HG03039 (cell line): ENCODE measurements at regions not wholly inside any gene's neighbourhood (a gene's known extent, or its start where the extent isn't known, plus 50 kb on each side); places are given as distances from the start of the nearest gene placed in this dataset.

ENCODE experiments used
- ATAC-seq: cut with Tn5 transposase; IDR thresholded peaks from one replicate; pipeline ENCODE4 v1.9.1; 2021; ENCODE audit warnings: mild to moderate bottlenecking, moderate library complexity; ENCODE audit not compliant: unreplicated experiment

GRCh38 chr20:60591172-60591799, 633.1 kb downstream of the CDH26 start:
- ATAC-seq, result no peak

DNA sequence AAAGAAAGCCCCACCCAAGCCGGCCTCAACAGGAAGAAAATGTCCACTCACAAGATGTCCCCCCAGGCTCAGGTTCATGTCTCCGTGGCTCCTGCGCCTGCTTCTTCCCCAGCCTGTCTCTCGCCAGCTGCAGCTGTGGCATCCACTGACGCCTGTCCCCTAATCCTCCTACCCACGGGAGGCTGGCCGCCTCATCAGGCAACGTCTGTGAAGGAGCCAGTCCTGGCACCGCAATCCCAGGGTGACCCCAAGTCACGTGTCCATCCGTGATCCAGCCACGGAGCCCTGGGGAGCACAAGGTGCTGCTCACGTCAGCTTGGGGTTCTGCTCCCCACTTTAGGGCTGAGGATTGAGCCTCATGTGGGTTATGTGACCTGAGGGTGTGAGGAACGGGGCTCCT, 640.3 kb downstream of the CDH26 start:
- ATAC-seq, result no peak

GRCh38 chr20:60599381-60599780, 641.2 kb downstream of the CDH26 start:
- ATAC-seq, result no peak

DNA sequence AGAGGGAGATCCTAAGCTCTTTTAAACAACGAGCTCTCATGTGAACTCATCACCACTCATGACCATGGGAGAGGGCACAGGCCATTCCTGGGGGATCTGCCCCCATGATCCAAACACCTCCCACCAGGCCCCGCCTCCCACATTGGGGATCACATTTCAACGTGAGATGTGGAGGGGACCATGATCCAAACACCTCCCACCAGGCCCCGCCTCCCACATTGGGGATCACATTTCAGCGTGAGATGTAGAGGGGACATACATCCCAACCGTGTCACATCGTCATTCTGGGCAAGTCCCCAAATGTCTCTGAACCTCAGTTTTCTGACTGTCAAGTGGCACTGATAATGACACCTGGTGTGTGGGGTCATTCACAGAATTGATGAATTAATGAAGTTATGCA, 641.8 kb downstream of the CDH26 start:
- no peak for ATAC-seq

GRCh38 chr20:60624066-60624465, 628.0 kb upstream of the CDH4 start:
- ATAC-seq, result no peak

DNA sequence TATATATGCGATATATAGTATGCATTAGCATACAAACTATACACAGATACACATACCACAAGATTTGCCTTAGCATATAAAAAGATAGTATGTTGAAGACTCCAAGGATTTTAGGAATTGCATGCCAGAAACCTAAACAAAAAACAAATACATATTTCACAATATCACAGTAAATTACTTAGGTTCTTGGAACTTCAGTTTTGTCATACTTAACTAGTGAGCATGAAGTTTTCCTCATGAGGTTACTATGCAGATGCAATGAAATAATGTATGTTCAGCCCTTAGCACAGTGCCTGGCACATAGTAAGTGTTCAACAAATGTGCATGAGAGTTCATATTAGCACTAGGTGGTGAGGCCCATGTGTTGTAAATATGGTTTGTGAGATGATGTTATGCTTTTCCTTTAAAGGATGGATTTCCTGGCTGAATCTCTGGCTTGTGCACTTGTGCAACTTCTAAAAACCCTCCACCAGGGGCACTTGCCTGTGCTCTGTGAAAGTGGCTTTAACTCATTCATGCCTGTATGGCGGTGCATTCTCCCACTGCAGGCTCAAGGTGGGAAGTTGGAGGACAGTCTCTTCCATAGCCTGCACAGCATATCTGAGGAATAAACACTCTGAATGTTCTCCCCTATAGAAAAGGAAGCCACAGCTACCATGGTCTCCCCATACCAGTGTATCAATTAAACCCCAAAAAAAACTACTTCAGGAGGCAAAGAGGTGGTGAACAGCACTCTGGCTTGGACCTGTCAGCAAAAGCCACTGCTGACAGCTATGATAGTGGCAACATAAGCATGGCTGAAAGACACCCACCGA, 624.1 kb upstream of the CDH4 start:
- ATAC-seq, result no peak

DNA sequence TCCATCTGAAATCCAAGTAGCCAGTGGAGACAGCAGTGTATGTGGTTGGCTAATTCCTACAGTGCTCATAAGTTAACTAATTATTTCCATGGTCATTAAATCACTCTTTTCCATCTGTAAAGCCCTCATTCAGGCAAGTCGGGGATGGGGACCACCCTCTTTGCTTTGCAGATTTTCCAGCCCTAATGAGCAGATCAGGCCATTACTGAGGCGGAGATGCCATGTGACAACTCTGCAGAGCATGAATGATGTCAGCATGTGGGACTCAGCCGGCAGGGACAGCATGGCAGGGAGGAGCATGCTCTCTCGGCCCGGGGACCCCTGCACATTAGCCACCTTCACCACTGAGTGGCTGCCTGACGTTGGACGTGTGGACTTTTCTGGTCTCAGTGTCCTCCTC, 623.3 kb upstream of the CDH4 start:
- no peak for ATAC-seq

DNA sequence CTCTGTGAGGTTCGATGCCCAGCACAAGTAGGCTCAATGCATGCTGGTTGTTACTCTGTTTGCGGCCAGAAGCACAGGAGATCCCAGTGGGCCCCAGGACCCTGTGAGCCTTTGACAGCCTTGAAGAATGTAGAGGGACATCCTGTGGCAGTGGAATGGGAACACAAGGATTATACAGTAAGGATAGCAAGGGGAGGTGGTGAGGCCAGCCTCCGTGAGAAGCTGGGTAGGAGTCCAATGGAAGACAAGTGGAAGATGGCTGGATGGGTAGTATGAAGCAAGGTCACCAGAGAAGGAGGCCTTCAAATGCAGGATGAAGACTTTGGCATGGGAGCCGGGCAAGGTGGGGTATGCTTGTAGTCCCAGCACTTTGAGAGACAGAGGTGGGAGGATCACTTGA, 622.9 kb upstream of the CDH4 start:
- no peak for ATAC-seq

DNA sequence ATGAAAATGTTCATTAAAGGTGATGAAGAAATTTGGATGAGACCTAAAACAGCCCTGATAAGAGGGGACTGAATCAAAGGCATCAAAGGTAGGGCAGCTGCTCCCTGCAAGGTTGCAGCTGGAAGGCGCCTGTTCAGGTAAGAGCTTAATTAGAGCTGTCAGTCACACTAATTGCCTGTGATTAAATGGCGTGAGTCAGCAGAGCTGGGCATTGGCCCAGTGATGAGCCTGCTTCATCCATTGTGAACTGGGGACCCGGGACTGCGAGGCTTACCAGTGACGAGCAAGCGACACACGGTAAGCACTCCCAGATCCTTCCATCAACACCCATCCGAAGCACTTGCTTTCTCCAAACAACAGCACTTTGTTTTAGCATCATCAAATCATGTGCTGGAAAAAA, 621.5 kb upstream of the CDH4 start:
- no peak for ATAC-seq

GRCh38 chr20:60631585-60632287, 620.3 kb upstream of the CDH4 start:
- ATAC-seq, result no peak

DNA sequence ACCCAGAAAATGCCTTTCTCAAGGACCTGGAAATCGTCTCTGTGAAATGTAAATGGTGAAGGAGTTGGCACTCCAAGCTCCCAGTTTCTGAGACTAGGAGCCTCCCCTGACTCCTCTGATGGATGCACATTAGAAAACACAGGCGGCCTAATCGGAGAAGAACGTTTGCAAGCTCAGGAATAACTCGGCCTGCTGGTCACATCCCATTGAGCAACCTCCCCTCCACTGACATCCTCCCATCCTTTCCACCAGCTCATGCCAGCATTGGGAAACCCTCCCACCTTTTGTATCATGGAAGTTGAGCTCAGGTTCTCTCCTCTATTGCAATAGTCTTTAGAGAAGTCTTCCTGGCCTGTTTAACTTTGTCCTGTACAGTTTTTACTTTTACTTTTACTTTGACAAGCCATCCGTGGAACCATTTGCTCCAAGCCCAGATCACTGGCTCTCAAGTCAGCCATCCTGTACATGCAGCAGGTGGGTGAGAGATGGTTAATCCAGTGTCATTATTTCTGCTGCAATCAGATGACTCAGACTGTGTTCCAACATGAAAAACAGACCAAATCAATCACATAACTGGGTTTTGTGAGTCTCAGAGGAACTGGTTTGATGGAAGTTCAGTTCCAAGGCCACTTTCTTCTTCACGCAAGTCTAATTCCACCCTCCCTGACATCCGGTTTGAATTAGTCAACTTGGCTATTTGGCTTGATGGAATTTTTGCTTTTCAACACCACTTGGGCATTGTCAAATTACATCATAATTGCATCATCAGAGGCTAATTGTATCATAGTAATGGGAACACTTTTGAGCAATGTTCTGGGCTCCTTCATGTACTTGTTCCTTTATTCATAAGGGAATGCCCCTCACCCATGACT, 619.4 kb upstream of the CDH4 start:
- no peak for ATAC-seq

- no peak for ATAC-seq
Observed at GRCh38 chr20:60634491-60635172, 617.4 kb upstream of the CDH4 start.

- ATAC-seq, result no peak
Observed at GRCh38 chr20:60636417-60636816, 615.6 kb upstream of the CDH4 start.

DNA sequence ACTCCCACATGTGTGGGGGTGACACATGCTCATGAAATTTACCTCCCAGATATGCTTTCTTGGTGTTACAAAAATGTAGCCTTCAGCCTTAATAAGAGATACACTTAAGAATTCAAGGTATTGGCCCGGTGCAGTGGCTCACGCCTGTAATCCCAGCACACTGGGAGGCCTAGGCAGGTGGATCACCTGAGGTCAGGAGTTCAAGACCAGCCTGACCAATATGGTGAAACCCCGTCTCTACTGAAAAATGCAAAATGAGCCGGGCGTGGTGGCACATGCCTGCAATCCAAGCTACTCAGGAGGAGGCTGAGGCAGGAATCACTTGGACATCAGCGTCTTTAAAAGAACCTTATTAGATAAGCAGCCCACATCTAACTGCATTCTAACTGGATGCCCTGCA, 614.3 kb upstream of the CDH4 start:
- ATAC-seq, result no peak

GRCh38 chr20:60638430-60639098, 613.5 kb upstream of the CDH4 start:
- no peak for ATAC-seq

- ATAC-seq, result no peak
Observed at GRCh38 chr20:60641879-60642447, 610.1 kb upstream of the CDH4 start.

GRCh38 chr20:60642541-60642940, 609.5 kb upstream of the CDH4 start:
- ATAC-seq, result no peak

DNA sequence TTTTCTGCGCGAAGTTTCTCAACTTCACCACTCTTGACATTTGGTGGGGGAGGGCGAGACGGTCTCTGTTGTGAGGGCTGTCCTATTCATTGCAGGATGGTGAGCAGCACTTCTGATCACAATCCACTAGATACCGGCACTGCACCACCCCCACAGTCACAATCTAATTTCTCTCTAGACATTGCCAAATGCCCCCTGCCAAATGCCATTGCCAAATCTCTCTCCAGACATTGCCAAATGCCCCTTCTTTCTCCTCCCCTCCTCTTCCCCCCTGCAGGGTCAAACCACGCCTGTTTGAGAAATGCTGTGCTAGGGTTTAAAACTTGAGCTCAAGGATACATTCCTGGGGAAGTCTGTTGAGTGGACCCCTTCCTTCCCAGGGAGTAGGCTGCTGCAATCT, 603.5 kb upstream of the CDH4 start:
- no peak for ATAC-seq

DNA sequence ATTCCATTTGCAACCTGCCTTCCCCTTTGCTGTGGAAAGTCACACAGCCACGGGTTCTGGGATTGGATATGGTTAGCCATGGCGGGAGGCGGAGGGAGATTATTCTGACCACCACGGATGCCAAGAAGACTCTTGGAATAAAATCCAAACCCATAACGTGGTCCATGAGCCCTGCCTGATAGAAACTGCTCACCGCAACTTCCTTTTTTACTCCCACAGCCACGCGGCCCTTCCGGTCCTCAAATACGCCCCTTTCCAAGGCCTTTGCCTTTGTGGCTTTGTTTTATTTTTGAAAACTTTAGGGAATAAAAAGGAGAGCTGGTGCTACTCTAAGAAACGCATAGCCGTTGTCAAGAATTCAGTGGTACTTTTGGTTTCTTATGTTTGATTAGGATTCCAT, 602.5 kb upstream of the CDH4 start:
- ATAC-seq, result no peak

- ATAC-seq, result no peak
Observed at GRCh38 chr20:60650087-60650486, 602.0 kb upstream of the CDH4 start.
